CD4-positive, alpha-beta T cell (primary cell): ENCODE measurements at regions not wholly inside any gene's neighbourhood (a gene's known extent, or its start where the extent isn't known, plus 50 kb on each side); places are given as distances from the start of the nearest gene placed in this dataset.

Experiments used
- ATAC-seq: fragments of 200-7000 bp; cut with Tn5 transposase; one replicate; pipeline ENCODE4 v1.10.0; 2022; ENCODE audit warnings: mild to moderate bottlenecking; ENCODE audit not compliant: poor library complexity
- CTCF ChIA-PET: fragments of 350-600 bp; sonication (Branson Sonifier 250); formaldehyde crosslinking; loops from one replicate; lab custom pipeline; 2021; ENCODE audit warnings: antibody characterized with exemption, inconsistent platforms; lab: Charles Lee
- POLR2A ChIA-PET: fragments of 350-600 bp; sonication (Branson Sonifier 250); formaldehyde crosslinking; loops from one replicate; lab custom pipeline; 2021; ENCODE audit warnings: antibody characterized with exemption, inconsistent platforms; lab: Charles Lee
- DNase-seq, 14 experiments: peaks; one replicate each; pipeline ENCODE4 v3.0.0-alpha.2; 2013 to 2020; ENCODE audit warnings: mixed read lengths in 2 of 14
- H3K27ac ChIP-seq, 2 donors: one replicate each; pipeline versions ENCODE4 v1.5.1 to v1.7.0; 2013; ENCODE audit warnings: low read length in 2 of 2, low read depth in 1 of 2, mild to moderate bottlenecking in 1 of 2
- H3K27me3 ChIP-seq, 2 experiments: 1 replicate in 1 of 2; 2 replicates in 1 of 2; pipeline versions ENCODE4 v1.6.1 to v1.7.0; 2013; ENCODE audit warnings: low read length in 2 of 2, control low read depth in 1 of 2, mild to moderate bottlenecking in 1 of 2, moderate library complexity in 1 of 2; ENCODE audit not compliant: insufficient read depth in 2 of 2, control insufficient read depth in 1 of 2
- H3K36me3 ChIP-seq: one replicate; pipeline ENCODE4 v1.6.1; 2013; ENCODE audit warnings: low read length, control low read depth; ENCODE audit not compliant: insufficient read depth
- H3K4me1 ChIP-seq: one replicate; pipeline ENCODE4 v1.6.1; 2013; ENCODE audit warnings: low read length, control low read depth; ENCODE audit not compliant: insufficient read depth
- H3K4me3 ChIP-seq: one replicate; pipeline ENCODE4 v1.5.1; 2013; ENCODE audit warnings: mild to moderate bottlenecking, low read length, moderate library complexity
- H3K9me3 ChIP-seq, 2 experiments: 1 replicate in 1 of 2; 2 replicates in 1 of 2; pipeline versions ENCODE4 v1.6.1 to v1.7.0; 2013; ENCODE audit warnings: low read length in 2 of 2, mild to moderate bottlenecking in 2 of 2, control low read depth in 1 of 2, moderate library complexity in 1 of 2; ENCODE audit not compliant: control insufficient read depth in 1 of 2, insufficient read depth in 1 of 2
- H3K27ac Mint-ChIP-seq: one replicate; pipeline ENCODE4 v1.8.0; 2020; ENCODE audit warnings: mixed read lengths
- H3K27me3 Mint-ChIP-seq: one replicate; pipeline ENCODE4 v1.8.0; 2021; ENCODE audit warnings: mixed read lengths
- H3K36me3 Mint-ChIP-seq: one replicate; pipeline ENCODE4 v1.8.0; 2021; ENCODE audit warnings: low read depth, mixed read lengths
- H3K4me1 Mint-ChIP-seq: one replicate; pipeline ENCODE4 v1.8.0; 2021; ENCODE audit warnings: low read depth, mixed read lengths
- H3K4me3 Mint-ChIP-seq: one replicate; pipeline ENCODE4 v1.8.0; 2020; ENCODE audit warnings: mild to moderate bottlenecking, mixed read lengths
- H3K9me3 Mint-ChIP-seq: one replicate; pipeline ENCODE4 v1.8.0; 2020; ENCODE audit warnings: mixed read lengths
- CTCF ChIP-seq: fragments of 200-600 bp; IDR thresholded peaks from one replicate; pipeline ENCODE4 v1.8.0; 2022; ENCODE audit warnings: antibody characterized with exemption, mild to moderate bottlenecking
- intact Hi-C, 2 experiments: fragments of 100-400 bp; cut with DNase I in 1 of 2; cut with micrococcal nuclease in 1 of 2; formaldehyde crosslinking; loops; one replicate each; pipeline versions ENCODE4 v1.15.1 to v1.9.0; 2023 to 2025; cut with DNase I, micrococcal nuclease

GRCh38 chr14:99034711-99035171, 237.3 kb downstream of the BCL11B start:
- ChIA-PET CTCF (interaction anchor here (0.6 kb wide), 1 partner anchor 185 kb away, joined by 3 read pairs; no protein-coding TSS in a partner anchor), POLR2A (no interaction called here)
- ATAC-seq (no peak), DNase-seq (peak in 1 of 14 experiments; percentile 23)
- H3K4me1 Mint-ChIP-seq: no peaks in the 10 kb centered on the region
- Histone ChIP-seq H3K4me3 (no peak overlapping the region), H3K9me3 (no peaks in the 10 kb centered on the region), H3K27me3 (no peaks in the 10 kb centered on the region), H3K27ac (no peak overlapping the region), H3K36me3 (no peaks in the 10 kb centered on the region), H3K4me1 (peaks cover 3% of the 10 kb centered on the region)
- no peaks in the 10 kb centered on the region for H3K9me3 Mint-ChIP-seq
- H3K27me3 Mint-ChIP-seq: no peaks in the 10 kb centered on the region
- no peak overlapping the region for H3K4me3 Mint-ChIP-seq
- H3K36me3 Mint-ChIP-seq: no peaks in the 10 kb centered on the region
- intact Hi-C loops: no loop called here
- no peak overlapping the region for H3K27ac Mint-ChIP-seq
- TF ChIP-seq CTCF: no peak

DNA sequence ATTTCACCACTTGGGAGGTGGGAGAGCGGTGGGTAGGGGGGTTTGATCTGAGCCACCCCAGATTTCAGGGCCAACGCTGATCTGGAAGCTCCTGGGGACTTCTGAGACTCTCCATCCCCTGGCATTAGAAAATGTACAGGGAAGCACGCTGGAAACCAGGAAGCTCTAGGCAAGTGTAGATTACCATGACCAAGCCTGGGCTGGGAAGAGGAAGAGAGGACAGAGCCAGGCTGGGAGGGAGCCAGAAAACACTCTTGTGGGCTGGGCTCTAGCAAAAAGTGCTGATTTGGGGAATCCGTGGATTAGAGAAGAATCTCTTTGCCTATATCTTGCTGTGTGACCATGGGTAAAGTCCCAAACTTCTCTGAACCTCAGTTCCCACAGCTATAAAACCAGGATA, 236.7 kb downstream of the BCL11B start:
- TF ChIP-seq CTCF: no peak
- ChIA-PET CTCF (no interaction called here), POLR2A (no interaction called here)
- Histone ChIP-seq H3K27me3 (no peaks in the 10 kb centered on the region), H3K27ac (no peak overlapping the region), H3K4me3 (no peak overlapping the region), H3K36me3 (no peaks in the 10 kb centered on the region), H3K9me3 (no peaks in the 10 kb centered on the region), H3K4me1 (peaks cover 3% of the 10 kb centered on the region)
- no peaks in the 10 kb centered on the region for H3K9me3 Mint-ChIP-seq
- ATAC-seq: no peak
- no peaks in the 10 kb centered on the region for H3K27me3 Mint-ChIP-seq
- peak in 1 of 14 experiments; percentile 27 for DNase-seq
- H3K27ac Mint-ChIP-seq: no peak overlapping the region
- H3K4me1 Mint-ChIP-seq: no peaks in the 10 kb centered on the region
- no peak overlapping the region for H3K4me3 Mint-ChIP-seq
- intact Hi-C loops: no loop called here
- no peaks in the 10 kb centered on the region for H3K36me3 Mint-ChIP-seq

DNA sequence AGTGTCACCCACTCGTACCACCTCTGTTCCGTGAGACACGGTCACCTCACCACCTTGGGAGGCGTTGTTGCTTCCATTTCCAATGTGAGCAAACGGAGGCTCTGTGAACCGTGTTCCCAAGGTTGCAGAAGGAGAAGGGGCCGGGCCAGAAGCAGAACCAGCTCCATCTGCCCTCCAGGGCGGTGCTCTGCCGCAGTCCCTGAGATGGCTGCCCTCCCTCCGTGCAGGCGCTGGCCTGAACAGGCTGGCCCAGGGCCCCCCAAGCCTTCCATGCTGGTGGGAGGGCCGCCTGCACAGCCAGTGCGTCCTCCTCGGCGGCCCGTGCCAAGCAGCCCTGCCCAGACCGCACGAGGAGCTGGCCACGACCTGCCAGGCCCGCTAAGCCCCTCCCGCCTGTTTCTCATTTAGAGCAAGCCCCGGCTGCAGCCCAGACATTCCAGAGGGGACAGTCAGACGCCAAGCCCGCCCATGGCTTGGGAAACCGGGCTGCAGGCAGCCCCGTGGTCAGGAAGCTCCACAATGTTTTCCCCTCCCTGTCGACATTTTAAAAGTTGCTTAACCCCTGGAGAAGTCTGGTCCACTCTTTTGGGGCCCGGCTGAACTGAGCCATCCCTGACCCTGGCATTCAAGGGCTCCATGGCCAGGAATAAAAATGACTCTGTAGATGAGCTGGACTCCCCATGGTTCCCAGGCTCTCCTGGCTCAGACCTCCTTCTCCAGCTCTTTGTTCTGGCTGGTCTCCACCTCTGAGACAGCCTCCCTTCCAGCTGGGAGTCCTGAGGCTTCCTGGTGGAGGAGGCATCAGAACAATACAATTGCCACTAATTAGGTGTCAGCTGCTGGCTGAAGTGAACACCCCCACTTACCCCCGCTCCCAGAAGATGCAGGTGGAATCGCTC, 236.0 kb downstream of the BCL11B start:
- H3K4me1 Mint-ChIP-seq: no peaks in the 10 kb centered on the region
- Histone ChIP-seq H3K36me3 (no peaks in the 10 kb centered on the region), H3K27me3 (no peaks in the 10 kb centered on the region), H3K4me1 (peaks cover 3% of the 10 kb centered on the region), H3K9me3 (no peaks in the 10 kb centered on the region), H3K27ac (no peak overlapping the region), H3K4me3 (peak overlapping the region; percentile 8)
- CTCF ChIA-PET: no interaction called here
- DNase-seq (peak in 1 of 14 experiments; percentile 16), ATAC-seq (no peak)
- H3K9me3 Mint-ChIP-seq: no peaks in the 10 kb centered on the region
- no peak overlapping the region for H3K4me3 Mint-ChIP-seq
- TF ChIP-seq CTCF: no peak
- H3K27me3 Mint-ChIP-seq: no peaks in the 10 kb centered on the region
- no peak overlapping the region for H3K27ac Mint-ChIP-seq
- POLR2A ChIA-PET: no interaction called here
- H3K36me3 Mint-ChIP-seq: no peaks in the 10 kb centered on the region
- intact Hi-C loops: no loop called here
